NCI-H345 treated with DMSO at 0.1 percent for 48 hours (cell line): ENCODE measurements at regions not wholly inside any gene's neighbourhood (a gene's known extent, or its start where the extent isn't known, plus 50 kb on each side); places are given as distances from the start of the nearest gene placed in this dataset.

Experiments
- DNase-seq: peaks from one replicate; lab custom pipeline; 2025; ENCODE audit not compliant: unreplicated experiment; lab: John Stamatoyannopoulos, UW

- peak; percentile 7 for DNase-seq
These were observed 325.8 kb upstream of the ZMIZ1 start for GRCh38 chr10:78742730-78743615.

- no peak for DNase-seq
These were observed 324.7 kb upstream of the ZMIZ1 start for GRCh38 chr10:78744056-78744455.

GRCh38 chr10:78744491-78745090, 324.2 kb upstream of the ZMIZ1 start:
- DNase-seq, result no peak

- DNase-seq, result no peak
These were observed 323.3 kb upstream of the ZMIZ1 start for GRCh38 chr10:78745441-78745840.

GRCh38 chr10:78746155-78746763, 322.5 kb upstream of the ZMIZ1 start:
- no peak for DNase-seq

GRCh38 chr10:78747401-78748234, 321.1 kb upstream of the ZMIZ1 start:
- no peak for DNase-seq

GRCh38 chr10:78748235-78748533, 320.6 kb upstream of the ZMIZ1 start:
- DNase-seq, result no peak

- DNase-seq, result no peak
These were observed 319.6 kb upstream of the ZMIZ1 start for GRCh38 chr10:78749200-78749599.

GRCh38 chr10:78749898-78750297, 318.9 kb upstream of the ZMIZ1 start:
- no peak for DNase-seq

- no peak for DNase-seq
These were observed 318.3 kb upstream of the ZMIZ1 start for GRCh38 chr10:78750418-78750817.

- no peak for DNase-seq
These were observed 317.1 kb upstream of the ZMIZ1 start for GRCh38 chr10:78751716-78752115.

GRCh38 chr10:78752221-78752620, 316.5 kb upstream of the ZMIZ1 start:
- DNase-seq, result no peak

GRCh38 chr10:78752708-78753107, 316.1 kb upstream of the ZMIZ1 start:
- no peak for DNase-seq

GRCh38 chr10:78754269-78755062, 314.3 kb upstream of the ZMIZ1 start:
- DNase-seq, result no peak

GRCh38 chr10:78755063-78755701, 313.6 kb upstream of the ZMIZ1 start:
- no peak for DNase-seq

GRCh38 chr10:78755877-78756455, 312.8 kb upstream of the ZMIZ1 start:
- no peak for DNase-seq

- DNase-seq, result no peak
These were observed 312.0 kb upstream of the ZMIZ1 start for GRCh38 chr10:78756604-78757343.

GRCh38 chr10:78757344-78757925, 311.3 kb upstream of the ZMIZ1 start:
- DNase-seq, result no peak

- no peak for DNase-seq
These were observed 310.6 kb upstream of the ZMIZ1 start for GRCh38 chr10:78758176-78758575.
